Mucosa of stomach (tissue), 1 donor: ENCODE measurements at regions not wholly inside any gene's neighbourhood (a gene's known extent, or its start where the extent isn't known, plus 50 kb on each side); places are given as distances from the start of the nearest gene placed in this dataset.

Experiments
- H3K27me3 ChIP-seq: one replicate; pipeline ENCODE4 v1.7.0; 2013; ENCODE audit warnings: mild to moderate bottlenecking, low read length; ENCODE audit not compliant: control insufficient read depth, insufficient read depth
- H3K36me3 ChIP-seq: one replicate; pipeline ENCODE4 v1.7.0; 2013; ENCODE audit warnings: low read length; ENCODE audit not compliant: control insufficient read depth, insufficient read depth
- H3K4me1 ChIP-seq: one replicate; pipeline ENCODE4 v1.7.0; 2013; ENCODE audit warnings: mild to moderate bottlenecking, low read length; ENCODE audit not compliant: control insufficient read depth, insufficient read depth
- H3K4me3 ChIP-seq: one replicate; pipeline ENCODE4 v1.7.0; 2013; ENCODE audit warnings: low read length
- H3K9ac ChIP-seq: one replicate; pipeline ENCODE4 v1.7.0; 2013; ENCODE audit warnings: mild to moderate bottlenecking, low read length, moderate library complexity
- H3K9me3 ChIP-seq: one replicate; pipeline ENCODE4 v1.7.0; 2013; ENCODE audit warnings: mild to moderate bottlenecking, low read length, moderate library complexity; ENCODE audit not compliant: control insufficient read depth
- donor health status: Pancreatic carcinoma.

DNA sequence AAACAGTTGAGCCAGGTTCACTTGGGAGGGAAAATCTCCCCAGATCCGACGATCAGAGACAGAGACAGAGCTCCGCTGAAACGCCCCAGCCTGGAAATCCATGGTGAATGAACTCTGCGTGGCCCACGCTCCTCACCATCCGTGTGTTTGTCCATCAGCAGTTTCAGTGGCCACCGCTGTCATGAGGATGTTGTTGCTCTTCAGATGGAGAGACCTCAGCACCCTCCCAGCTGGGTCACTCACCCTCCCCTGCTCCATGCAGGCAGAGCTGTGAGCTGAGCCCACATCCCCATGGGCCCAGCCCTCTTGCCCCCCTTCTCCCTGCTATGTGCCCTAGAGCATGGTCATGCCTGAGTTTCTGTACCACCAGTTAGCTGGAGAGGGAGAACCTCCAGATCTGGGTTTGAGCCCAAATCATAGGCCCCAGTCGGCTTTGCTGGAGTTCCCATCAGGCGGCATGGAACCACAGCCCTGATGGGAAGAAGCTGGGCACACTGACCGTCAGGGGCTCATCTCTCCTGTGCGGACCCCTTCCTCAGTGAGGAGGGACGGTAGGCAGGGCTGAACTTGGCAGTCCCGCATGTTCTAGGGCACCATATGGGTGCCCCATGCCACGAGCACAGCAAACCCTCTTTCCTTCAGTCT is 154.4 kb upstream of the COL5A1 start:
- Histone ChIP-seq H3K36me3 (no peaks in the 10 kb centered on the region), H3K27me3 (no peaks in the 10 kb centered on the region), H3K4me1 (no peaks in the 10 kb centered on the region), H3K4me3 (no peak overlapping the region), H3K9me3 (no peaks in the 10 kb centered on the region), H3K9ac (no peak overlapping the region)

GRCh38 chr9:134488331-134489280 is 153.0 kb upstream of the COL5A1 start:
- Histone ChIP-seq H3K36me3 (no peaks in the 10 kb centered on the region), H3K9me3 (no peaks in the 10 kb centered on the region), H3K27me3 (no peaks in the 10 kb centered on the region), H3K4me3 (no peak overlapping the region), H3K4me1 (no peaks in the 10 kb centered on the region), H3K9ac (no peak overlapping the region)

DNA sequence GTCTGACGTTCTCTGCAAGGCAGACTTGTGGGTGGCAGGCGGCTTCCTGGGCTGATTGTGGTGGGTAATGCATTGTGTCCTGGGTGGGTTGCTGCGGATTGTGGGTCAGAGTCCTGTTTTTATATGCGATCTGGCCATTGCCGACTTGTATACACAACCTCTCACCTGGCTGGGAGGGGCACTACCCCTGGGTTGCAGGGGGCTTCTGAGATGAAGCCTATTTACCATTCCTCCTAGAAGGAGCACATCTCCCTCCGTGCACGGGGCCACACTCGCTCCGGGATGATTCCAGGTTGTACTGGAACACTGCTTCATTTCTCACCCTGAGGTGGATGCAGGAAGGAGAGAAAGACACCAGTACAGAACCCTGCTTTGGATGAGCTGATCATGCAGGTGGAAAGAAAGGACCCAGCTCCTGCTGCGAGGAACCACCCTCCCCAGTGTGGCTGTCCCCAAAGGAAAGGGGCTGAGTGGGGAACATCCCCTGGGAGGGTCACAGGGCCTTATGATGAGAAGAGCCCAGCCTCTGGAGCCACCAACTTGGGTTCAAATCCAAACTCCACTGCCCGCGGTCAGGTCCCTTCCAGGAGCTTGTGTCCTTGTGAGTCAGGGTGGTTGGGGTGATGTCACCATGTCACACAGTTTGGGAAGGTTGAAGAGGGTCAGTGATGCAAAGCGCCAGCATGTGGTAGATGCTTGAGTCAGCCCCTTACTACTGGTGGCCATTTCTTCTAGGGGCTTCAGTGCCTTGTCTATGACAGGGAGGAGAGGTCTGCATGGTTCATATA is 151.8 kb upstream of the COL5A1 start:
- H3K4me1 ChIP-seq = no peaks in the 10 kb centered on the region
- no peaks in the 10 kb centered on the region for H3K27me3 ChIP-seq
- H3K36me3 ChIP-seq = no peaks in the 10 kb centered on the region
- no peak overlapping the region for H3K9ac ChIP-seq
- H3K4me3 ChIP-seq = no peak overlapping the region
- no peaks in the 10 kb centered on the region for H3K9me3 ChIP-seq

DNA sequence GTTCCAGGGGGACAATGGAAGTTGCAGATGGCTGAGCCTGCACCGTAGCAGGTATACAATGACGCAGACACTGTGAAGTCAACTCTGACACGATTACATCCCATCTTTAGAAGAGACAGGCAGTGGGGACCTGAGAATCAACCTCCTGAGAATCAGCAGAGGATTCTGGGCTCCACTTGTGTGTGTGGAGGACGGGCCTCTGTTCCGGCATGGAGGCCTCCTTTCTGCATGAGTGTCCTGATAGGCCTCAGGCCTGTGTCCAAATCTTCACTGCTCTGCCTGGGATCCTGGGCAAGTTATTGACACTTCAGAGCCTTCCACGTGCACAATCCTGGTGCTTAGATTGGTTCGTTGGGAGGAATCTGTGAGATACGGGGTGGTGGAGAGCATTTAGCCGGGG is 151.2 kb upstream of the COL5A1 start:
- H3K27me3 ChIP-seq = no peaks in the 10 kb centered on the region

GRCh38 chr9:134491196-134491835 is 150.3 kb upstream of the COL5A1 start:
- Histone ChIP-seq H3K36me3 (no peaks in the 10 kb centered on the region), H3K27me3 (no peaks in the 10 kb centered on the region), H3K4me3 (no peak overlapping the region), H3K9ac (no peak overlapping the region), H3K4me1 (no peaks in the 10 kb centered on the region), H3K9me3 (no peaks in the 10 kb centered on the region)

More for the DNA sequence above, 151.2 kb upstream of the COL5A1 start:
- H3K36me3 ChIP-seq = no peaks in the 10 kb centered on the region
- no peak overlapping the region for H3K4me3 ChIP-seq
- no peaks in the 10 kb centered on the region for H3K9me3 ChIP-seq
- no peaks in the 10 kb centered on the region for H3K4me1 ChIP-seq
- H3K9ac ChIP-seq = no peak overlapping the region

GRCh38 chr9:134491856-134492255 is 149.7 kb upstream of the COL5A1 start:
- Histone ChIP-seq H3K4me3 (no peak overlapping the region), H3K9ac (no peak overlapping the region), H3K36me3 (no peaks in the 10 kb centered on the region), H3K4me1 (no peaks in the 10 kb centered on the region), H3K9me3 (no peaks in the 10 kb centered on the region), H3K27me3 (no peaks in the 10 kb centered on the region)

DNA sequence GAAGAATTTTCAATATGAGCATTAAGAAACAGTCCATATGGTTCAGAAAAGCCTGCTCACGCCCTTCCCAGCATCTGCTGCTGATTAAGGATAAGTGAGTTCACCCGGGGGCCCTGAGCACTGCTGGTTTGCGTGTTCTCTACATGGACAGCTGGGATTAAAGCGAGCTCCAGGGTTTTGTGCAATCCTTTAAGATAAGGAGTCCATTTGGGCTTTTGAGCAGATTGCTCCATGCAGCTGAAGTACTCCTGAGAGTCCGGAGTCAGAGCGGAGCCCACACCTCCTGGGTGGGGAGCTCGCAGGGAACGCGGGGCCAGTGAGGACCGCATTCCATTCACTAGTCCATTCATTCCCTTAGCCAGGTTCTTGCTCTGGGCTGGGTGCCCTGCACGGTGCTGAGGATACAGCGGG is 149.3 kb upstream of the COL5A1 start:
- Histone ChIP-seq H3K4me1 (no peaks in the 10 kb centered on the region), H3K9ac (no peak overlapping the region), H3K9me3 (no peaks in the 10 kb centered on the region), H3K27me3 (no peaks in the 10 kb centered on the region), H3K4me3 (no peak overlapping the region), H3K36me3 (no peaks in the 10 kb centered on the region)

- H3K9ac ChIP-seq = no peak overlapping the region
- no peaks in the 10 kb centered on the region for H3K27me3 ChIP-seq
Observed at GRCh38 chr9:134492721-134493460, 148.7 kb upstream of the COL5A1 start.

GRCh38 chr9:134493461-134494272 is 147.9 kb upstream of the COL5A1 start:
- Histone ChIP-seq H3K36me3 (no peaks in the 10 kb centered on the region), H3K27me3 (no peaks in the 10 kb centered on the region), H3K4me1 (no peaks in the 10 kb centered on the region), H3K4me3 (no peak overlapping the region), H3K9me3 (no peaks in the 10 kb centered on the region), H3K9ac (no peak overlapping the region)

More at GRCh38 chr9:134492721-134493460, 148.7 kb upstream of the COL5A1 start:
- no peak overlapping the region for H3K4me3 ChIP-seq
- no peaks in the 10 kb centered on the region for H3K9me3 ChIP-seq
- no peaks in the 10 kb centered on the region for H3K36me3 ChIP-seq
- no peaks in the 10 kb centered on the region for H3K4me1 ChIP-seq

- Histone ChIP-seq H3K4me1 (no peaks in the 10 kb centered on the region), H3K4me3 (no peak overlapping the region), H3K9ac (no peak overlapping the region), H3K9me3 (no peaks in the 10 kb centered on the region), H3K27me3 (no peaks in the 10 kb centered on the region), H3K36me3 (no peaks in the 10 kb centered on the region)
Observed at GRCh38 chr9:134494273-134494815, 147.3 kb upstream of the COL5A1 start.
